GM12873 (cell line): ENCODE measurements at regions not wholly inside any gene's neighbourhood (a gene's known extent, or its start where the extent isn't known, plus 50 kb on each side); places are given as distances from the start of the nearest gene placed in this dataset.

ENCODE experiments used
- TF ChIP-seq, protein P1 (sequence below): IDR thresholded peaks from 2 replicates; pipeline ENCODE4 v1.5.1; 2012; ENCODE audit warnings: low read depth, mild to moderate bottlenecking, moderate library complexity, low read length, control low read depth; ENCODE audit not compliant: insufficient read depth; ENCODE audit errors: missing control alignments

- TF ChIP-seq, protein P1, sequence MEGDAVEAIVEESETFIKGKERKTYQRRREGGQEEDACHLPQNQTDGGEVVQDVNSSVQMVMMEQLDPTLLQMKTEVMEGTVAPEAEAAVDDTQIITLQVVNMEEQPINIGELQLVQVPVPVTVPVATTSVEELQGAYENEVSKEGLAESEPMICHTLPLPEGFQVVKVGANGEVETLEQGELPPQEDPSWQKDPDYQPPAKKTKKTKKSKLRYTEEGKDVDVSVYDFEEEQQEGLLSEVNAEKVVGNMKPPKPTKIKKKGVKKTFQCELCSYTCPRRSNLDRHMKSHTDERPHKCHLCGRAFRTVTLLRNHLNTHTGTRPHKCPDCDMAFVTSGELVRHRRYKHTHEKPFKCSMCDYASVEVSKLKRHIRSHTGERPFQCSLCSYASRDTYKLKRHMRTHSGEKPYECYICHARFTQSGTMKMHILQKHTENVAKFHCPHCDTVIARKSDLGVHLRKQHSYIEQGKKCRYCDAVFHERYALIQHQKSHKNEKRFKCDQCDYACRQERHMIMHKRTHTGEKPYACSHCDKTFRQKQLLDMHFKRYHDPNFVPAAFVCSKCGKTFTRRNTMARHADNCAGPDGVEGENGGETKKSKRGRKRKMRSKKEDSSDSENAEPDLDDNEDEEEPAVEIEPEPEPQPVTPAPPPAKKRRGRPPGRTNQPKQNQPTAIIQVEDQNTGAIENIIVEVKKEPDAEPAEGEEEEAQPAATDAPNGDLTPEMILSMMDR = no peak
Measured at GRCh38 chr13:50152655-50153309, 137.5 kb downstream of the KCNRG start.

DNA sequence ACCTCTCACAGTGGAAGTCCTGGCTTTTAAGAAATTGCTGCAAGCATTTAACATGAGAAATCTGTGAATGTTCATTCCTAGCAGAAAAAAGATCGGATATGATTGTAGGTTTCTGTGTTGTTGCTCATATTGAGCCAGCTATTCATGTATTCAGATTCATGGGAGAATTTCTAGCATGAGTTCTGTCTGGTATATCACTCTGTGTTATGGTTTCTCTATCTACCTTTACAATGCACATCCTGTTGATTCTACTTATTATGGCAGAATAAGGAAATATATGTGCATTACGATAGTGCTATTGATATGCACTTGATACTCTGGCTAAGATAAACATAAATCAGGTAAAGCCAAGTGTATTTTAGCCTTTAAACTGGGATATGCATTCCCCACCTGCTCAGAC is 138.2 kb downstream of the KCNRG start:
- TF ChIP-seq, protein P1 = no peak

GRCh38 chr13:50153876-50154275 is 138.6 kb downstream of the KCNRG start:
- TF ChIP-seq, protein P1 = no peak

DNA sequence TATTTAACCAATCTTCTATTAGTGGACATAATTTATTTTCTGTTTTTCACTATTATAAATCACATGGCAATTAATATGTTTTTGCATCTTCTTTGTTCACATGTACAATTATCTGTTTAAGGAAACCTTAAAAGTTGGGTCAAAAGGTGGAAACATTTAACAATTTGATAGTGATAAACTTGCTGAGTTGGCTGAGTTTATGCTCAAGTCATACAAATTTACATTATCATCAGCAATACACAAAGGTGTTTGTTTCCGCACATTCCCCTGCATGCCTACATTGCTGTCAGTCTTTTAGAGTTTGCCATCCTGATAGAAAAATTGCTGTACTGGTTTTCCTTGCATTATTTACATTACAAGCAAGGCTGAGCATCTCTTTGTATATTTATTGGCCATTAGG is 139.5 kb downstream of the KCNRG start:
- TF ChIP-seq, protein P1 = no peak

DNA sequence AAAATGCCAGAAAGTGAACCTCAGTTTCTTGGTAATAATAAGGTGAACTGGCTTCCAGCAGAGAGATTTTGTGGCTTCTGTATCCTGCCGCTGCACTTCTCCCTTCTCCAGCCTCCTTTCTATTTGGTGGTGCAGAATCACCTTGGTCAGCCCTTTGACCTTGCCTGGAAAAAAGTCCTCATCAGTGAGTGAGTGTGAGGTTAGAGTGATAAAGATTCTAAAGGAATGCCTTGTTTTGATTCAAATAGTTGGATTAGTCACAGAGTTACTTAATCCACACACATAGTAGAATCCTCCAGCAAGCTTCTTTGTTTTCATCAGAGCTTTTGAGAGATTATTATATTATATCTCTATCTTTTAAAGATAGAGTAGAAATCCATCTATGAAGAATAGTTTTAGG is 140.9 kb downstream of the KCNRG start:
- TF ChIP-seq, protein P1 = no peak

DNA sequence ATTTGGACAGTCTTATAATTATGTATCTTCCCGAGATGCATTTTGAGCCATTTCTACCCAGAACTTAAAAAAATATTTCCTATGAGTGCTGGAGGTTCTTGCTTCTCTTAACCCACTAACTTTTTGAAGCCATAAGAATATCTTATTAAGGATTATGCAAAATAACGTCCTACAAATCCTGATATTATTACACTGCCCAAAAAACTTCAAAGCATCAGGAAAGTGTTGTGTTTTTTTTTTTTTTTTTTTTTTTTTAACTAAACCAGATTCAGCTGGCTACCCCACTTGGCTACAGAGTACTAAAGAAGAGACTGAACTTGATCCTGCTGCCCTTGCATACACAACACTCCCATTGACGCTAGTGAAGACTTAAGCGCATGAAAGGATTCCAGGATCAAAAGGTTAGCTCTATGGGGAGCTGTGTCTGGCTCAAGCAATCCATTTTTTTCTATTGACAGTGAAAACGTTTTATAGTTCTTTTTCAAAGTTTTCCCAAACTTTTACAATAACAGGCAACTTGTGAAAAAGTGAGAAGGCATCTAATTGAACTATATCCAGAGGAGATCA is 141.4 kb downstream of the KCNRG start:
- TF ChIP-seq, protein P1 = no peak

DNA sequence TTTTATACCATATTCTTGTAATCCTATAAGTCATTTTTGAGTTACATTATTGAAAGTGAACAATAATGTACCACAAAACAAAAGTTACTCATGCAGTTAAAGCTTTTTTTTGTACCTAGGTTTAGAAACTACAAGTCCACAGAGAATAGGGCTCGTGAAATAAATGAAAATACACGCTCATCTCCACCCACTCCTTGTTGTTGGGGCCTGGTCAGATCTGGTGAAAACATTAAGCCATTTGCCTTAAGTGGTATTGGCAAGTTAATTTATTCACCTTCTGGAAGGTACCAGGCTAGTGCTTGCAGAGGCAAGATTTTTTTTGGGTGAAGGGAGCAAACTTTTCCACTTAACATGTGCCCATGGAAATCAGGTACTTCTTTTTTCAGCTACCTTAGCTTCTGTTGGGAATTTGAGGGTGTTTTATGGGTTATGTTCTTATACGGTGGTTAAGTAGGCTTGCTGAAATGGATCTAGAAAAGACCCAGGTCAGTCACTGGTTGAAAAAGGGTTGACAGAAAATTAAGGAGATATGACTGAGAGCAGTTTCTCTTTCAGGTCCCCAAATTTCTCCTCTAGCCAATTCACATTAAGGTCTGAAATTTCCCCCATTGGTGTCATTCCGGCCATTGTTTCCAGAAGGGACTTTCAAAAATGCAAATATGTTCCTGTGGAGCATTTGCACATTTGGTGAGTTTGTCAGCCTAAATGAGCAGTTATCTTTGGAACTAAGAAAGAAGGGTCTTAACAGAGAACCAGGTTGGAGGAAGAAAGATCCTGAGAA is 143.3 kb downstream of the KCNRG start:
- TF ChIP-seq, protein P1 = no peak
